ENCODE measurements at regions not wholly inside any gene's neighbourhood (a gene's known extent, or its start where the extent isn't known, plus 50 kb on each side); places are given as distances from the start of the nearest gene placed in this dataset.

GRCh38 chr11:91248199-91248807, 976.3 kb upstream of the FAT3 start:
- Histone ChIP-seq H3K27me3 (ENCODE audit: control insufficient read depth, low read length) (no peaks in the 10 kb centered on the region), H3K4me3 (ENCODE audit: low read length) (no peak overlapping the region), H3K27ac (ENCODE audit: low read depth, low read length) (no peak overlapping the region), H4K20me1 (ENCODE audit: control insufficient read depth, insufficient read depth, low read depth, low read length) (no peaks in the 10 kb centered on the region), H3K4me1 (ENCODE audit: control insufficient read depth, low read length) (no peaks in the 10 kb centered on the region), H3K36me3 (ENCODE audit: control insufficient read depth, low read length) (no peaks in the 10 kb centered on the region), H3K4me2 (ENCODE audit: low read length) (no peak overlapping the region), H3K9me2 (replicated peaks; ENCODE audit: control insufficient read depth, low read length) (no peaks in the 10 kb centered on the region), H3K9me3 (ENCODE audit: control insufficient read depth, insufficient read depth, low read length) (no peaks in the 10 kb centered on the region), H3K79me2 (ENCODE audit: control insufficient read depth, low read length) (no peaks in the 10 kb centered on the region), H3F3A (ENCODE audit: control insufficient read depth, insufficient read depth) (no peaks in the 10 kb centered on the region)
- TF ChIP-seq CTCF (IDR thresholded peaks at IDR 0.05; ENCODE audit: low read depth, low read length, poor library complexity, severe bottlenecking): peak; percentile 66
- TF ChIP-seq EZH2phosphoT487 (IDR thresholded peaks at IDR 0.05; ENCODE audit: borderline replicate concordance, low read length): no peak

GRCh38 chr11:91247009-91247735, 977.4 kb upstream of the FAT3 start:
- no peaks in the 10 kb centered on the region for H3K9me2 ChIP-seq (replicated peaks; ENCODE audit: control insufficient read depth, low read length)
- no peaks in the 10 kb centered on the region for H4K20me1 ChIP-seq (ENCODE audit: control insufficient read depth, insufficient read depth, low read depth, low read length)
- no peak overlapping the region for H3K4me2 ChIP-seq (ENCODE audit: low read length)
- no peaks in the 10 kb centered on the region for H3K27me3 ChIP-seq (ENCODE audit: control insufficient read depth, low read length)
- no peaks in the 10 kb centered on the region for H3K4me1 ChIP-seq (ENCODE audit: control insufficient read depth, low read length)
- no peak overlapping the region for H3K4me3 ChIP-seq (ENCODE audit: low read length)
- H3F3A ChIP-seq (ENCODE audit: control insufficient read depth, insufficient read depth): no peaks in the 10 kb centered on the region
- H3K79me2 ChIP-seq (ENCODE audit: control insufficient read depth, low read length): no peaks in the 10 kb centered on the region
- H3K36me3 ChIP-seq (ENCODE audit: control insufficient read depth, low read length): no peaks in the 10 kb centered on the region
- TF ChIP-seq CTCF (IDR thresholded peaks at IDR 0.05; ENCODE audit: low read depth, low read length, poor library complexity, severe bottlenecking) (no peak), EZH2phosphoT487 (IDR thresholded peaks at IDR 0.05; ENCODE audit: borderline replicate concordance, low read length) (no peak)
- no peaks in the 10 kb centered on the region for H3K9me3 ChIP-seq (ENCODE audit: control insufficient read depth, insufficient read depth, low read length)
- H3K27ac ChIP-seq (ENCODE audit: low read depth, low read length): no peak overlapping the region

- Histone ChIP-seq H3K9me3 (ENCODE audit: control insufficient read depth, insufficient read depth, low read length) (no peaks in the 10 kb centered on the region), H3K4me3 (ENCODE audit: low read length) (no peak overlapping the region), H3F3A (ENCODE audit: control insufficient read depth, insufficient read depth) (no peaks in the 10 kb centered on the region), H3K36me3 (ENCODE audit: control insufficient read depth, low read length) (no peaks in the 10 kb centered on the region), H3K9me2 (replicated peaks; ENCODE audit: control insufficient read depth, low read length) (no peaks in the 10 kb centered on the region), H3K4me2 (ENCODE audit: low read length) (no peak overlapping the region), H4K20me1 (ENCODE audit: control insufficient read depth, insufficient read depth, low read depth, low read length) (no peaks in the 10 kb centered on the region), H3K79me2 (ENCODE audit: control insufficient read depth, low read length) (no peaks in the 10 kb centered on the region), H3K4me1 (ENCODE audit: control insufficient read depth, low read length) (no peaks in the 10 kb centered on the region), H3K27me3 (ENCODE audit: control insufficient read depth, low read length) (no peaks in the 10 kb centered on the region), H3K27ac (ENCODE audit: low read depth, low read length) (no peak overlapping the region)
- TF ChIP-seq CTCF (IDR thresholded peaks at IDR 0.05; ENCODE audit: low read depth, low read length, poor library complexity, severe bottlenecking) (no peak), EZH2phosphoT487 (IDR thresholded peaks at IDR 0.05; ENCODE audit: borderline replicate concordance, low read length) (no peak)
Measured at GRCh38 chr11:91244912-91245311, 979.7 kb upstream of the FAT3 start.

All from DOHH2 (cell line).